ENCODE measurements at regions not wholly inside any gene's neighbourhood (a gene's known extent, or its start where the extent isn't known, plus 50 kb on each side); places are given as distances from the start of the nearest gene placed in this dataset.

- no peak overlapping the region for H2AFZ ChIP-seq
- 86% methylated on average over 3 of the region's 3 CpGs for WGBS (ENCODE audit: low lambda C conversion rate, missing lambda C conversion rate)
- no peak overlapping the region for H3K4me2 ChIP-seq
- H3K9me2 ChIP-seq (replicated peaks; ENCODE audit: insufficient read depth): no peaks in the 10 kb centered on the region
- H3K79me2 ChIP-seq: no peaks in the 10 kb centered on the region
- H3K4me1 ChIP-seq (ENCODE audit: insufficient read depth): peaks cover 6% of the 10 kb centered on the region
- no peaks in the 10 kb centered on the region for H3K27me3 ChIP-seq
- no peaks in the 10 kb centered on the region for H3K36me3 ChIP-seq (replicated peaks; ENCODE audit: insufficient read depth, low read depth)
- H3K27ac ChIP-seq: no peak overlapping the region
- TF ChIP-seq EZH2 (IDR thresholded peaks at IDR 0.05; ENCODE audit: borderline replicate concordance) (no peak), CTCF (IDR thresholded peaks at IDR 0.05; ENCODE audit: poor library complexity) (no peak), EZH2phosphoT487 (IDR thresholded peaks at IDR 0.05; ENCODE audit: low read depth, severe bottlenecking, unreplicated experiment) (no peak)
- no peak overlapping the region for H3K4me3 ChIP-seq
- no peaks in the 10 kb centered on the region for H3K9me3 ChIP-seq (ENCODE audit: low read depth)
- no peak for DNase-seq (ENCODE audit: low spot score)
- H4K20me1 ChIP-seq (ENCODE audit: insufficient read depth, poor library complexity, severe bottlenecking): no peaks in the 10 kb centered on the region
Measured at GRCh38 chr3:110752307-110752706, 319.3 kb upstream of the NECTIN3 start.

DNA sequence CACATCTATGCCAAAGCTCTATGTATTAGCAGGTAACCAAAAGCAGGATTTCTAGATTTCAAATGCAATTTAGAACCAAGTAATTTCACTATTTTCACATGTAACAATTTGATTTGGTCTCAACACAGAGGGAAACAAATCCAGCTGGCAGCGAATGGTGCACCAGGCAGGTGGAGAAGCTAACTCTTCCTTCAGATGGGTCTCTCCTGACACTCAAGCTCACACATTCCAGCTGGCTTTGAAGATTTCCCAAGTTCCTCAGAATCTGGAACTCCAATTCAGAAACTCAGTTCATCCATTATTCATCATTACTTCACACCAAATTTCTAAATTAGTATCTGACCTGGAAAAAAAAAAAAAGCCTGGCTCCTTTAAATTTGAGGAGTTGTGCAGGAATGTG lies 318.1 kb upstream of the NECTIN3 start:
- Histone ChIP-seq H2AFZ (no peak overlapping the region), H3K4me3 (no peak overlapping the region), H3K27ac (no peak overlapping the region), H3K36me3 (replicated peaks; ENCODE audit: insufficient read depth, low read depth) (no peaks in the 10 kb centered on the region), H4K20me1 (ENCODE audit: insufficient read depth, poor library complexity, severe bottlenecking) (no peaks in the 10 kb centered on the region), H3K4me1 (ENCODE audit: insufficient read depth) (peaks cover 6% of the 10 kb centered on the region), H3K9me3 (ENCODE audit: low read depth) (no peaks in the 10 kb centered on the region), H3K9me2 (replicated peaks; ENCODE audit: insufficient read depth) (no peaks in the 10 kb centered on the region), H3K27me3 (no peaks in the 10 kb centered on the region), H3K79me2 (no peaks in the 10 kb centered on the region), H3K4me2 (no peak overlapping the region)
- TF ChIP-seq EZH2phosphoT487 (IDR thresholded peaks at IDR 0.05; ENCODE audit: low read depth, severe bottlenecking, unreplicated experiment) (no peak), CTCF (IDR thresholded peaks at IDR 0.05; ENCODE audit: poor library complexity) (no peak)
- WGBS (ENCODE audit: low lambda C conversion rate, missing lambda C conversion rate): 95% methylated on average over 1 of the region's 1 CpG
- no peak for DNase-seq (ENCODE audit: low spot score)

- no peaks in the 10 kb centered on the region for H3K36me3 ChIP-seq (replicated peaks; ENCODE audit: insufficient read depth, low read depth)
- DNase-seq (ENCODE audit: low spot score): no peak
- TF ChIP-seq CTCF (IDR thresholded peaks at IDR 0.05; ENCODE audit: poor library complexity) (no peak), EZH2phosphoT487 (IDR thresholded peaks at IDR 0.05; ENCODE audit: low read depth, severe bottlenecking, unreplicated experiment) (no peak), EZH2 (IDR thresholded peaks at IDR 0.05; ENCODE audit: borderline replicate concordance) (no peak)
Measured at GRCh38 chr3:110754212-110754916, 317.3 kb upstream of the NECTIN3 start.

More at GRCh38 chr3:110754212-110754916, 317.3 kb upstream of the NECTIN3 start:
- Histone ChIP-seq H3K4me1 (ENCODE audit: insufficient read depth) (peaks cover 6% of the 10 kb centered on the region), H3K27ac (no peak overlapping the region), H4K20me1 (ENCODE audit: insufficient read depth, poor library complexity, severe bottlenecking) (no peaks in the 10 kb centered on the region), H3K4me3 (no peak overlapping the region), H3K4me2 (no peak overlapping the region), H2AFZ (no peak overlapping the region), H3K27me3 (no peaks in the 10 kb centered on the region), H3K79me2 (no peaks in the 10 kb centered on the region), H3K9me3 (ENCODE audit: low read depth) (no peaks in the 10 kb centered on the region), H3K9me2 (replicated peaks; ENCODE audit: insufficient read depth) (no peaks in the 10 kb centered on the region)
- 49% methylated on average over 3 of the region's 3 CpGs for WGBS (ENCODE audit: low lambda C conversion rate, missing lambda C conversion rate)
